GM06990 (cell line): ENCODE measurements at regions not wholly inside any gene's neighbourhood (a gene's known extent, or its start where the extent isn't known, plus 50 kb on each side); places are given as distances from the start of the nearest gene placed in this dataset.

Experiments used
- DNase-seq: peaks from one replicate; pipeline ENCODE4 v3.0.0-alpha.2; 2011; ENCODE audit not compliant: insufficient read length; ENCODE audit errors: extremely low read depth
- H3K27me3 ChIP-seq: replicated peaks from 2 replicates; pipeline ENCODE4 v1.6.0; 2011; ENCODE audit warnings: low read length; ENCODE audit not compliant: control insufficient read depth, insufficient read depth
- H3K36me3 ChIP-seq: 2 replicates; pipeline ENCODE4 v1.5.1; 2011; ENCODE audit warnings: low read length; ENCODE audit not compliant: control insufficient read depth, insufficient read depth
- H3K4me3 ChIP-seq: replicated peaks from 2 replicates; pipeline ENCODE4 v1.5.1; 2011; ENCODE audit warnings: low read depth, mild to moderate bottlenecking, control low read depth, low read length
- TF ChIP-seq, protein P1 (sequence below): IDR thresholded peaks from 2 replicates; pipeline ENCODE4 v1.5.1; 2011; ENCODE audit warnings: low read length, control low read depth, mild to moderate bottlenecking, inconsistent platforms; ENCODE audit not compliant: insufficient read depth, poor library complexity, severe bottlenecking

DNA sequence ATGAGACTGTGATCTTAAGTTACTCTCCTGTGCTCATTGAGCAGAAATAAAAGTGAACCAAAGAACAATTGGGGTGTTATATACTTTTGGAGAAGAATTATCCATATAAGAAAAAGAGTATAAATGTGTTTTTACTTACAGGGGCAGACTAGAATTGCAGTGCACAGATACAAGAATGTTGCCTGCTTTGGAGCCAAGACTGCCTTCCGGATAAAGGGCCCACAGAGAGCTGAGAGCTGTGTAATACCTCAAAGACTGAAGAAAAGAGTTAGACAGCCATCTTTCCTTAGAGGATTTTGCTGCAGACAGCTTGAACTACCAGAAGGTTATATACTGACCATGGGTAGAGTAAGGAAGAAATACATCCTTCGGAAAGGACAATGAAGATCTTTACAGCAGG is 1235.5 kb upstream of the CITED2 start:
- TF ChIP-seq, protein P1, sequence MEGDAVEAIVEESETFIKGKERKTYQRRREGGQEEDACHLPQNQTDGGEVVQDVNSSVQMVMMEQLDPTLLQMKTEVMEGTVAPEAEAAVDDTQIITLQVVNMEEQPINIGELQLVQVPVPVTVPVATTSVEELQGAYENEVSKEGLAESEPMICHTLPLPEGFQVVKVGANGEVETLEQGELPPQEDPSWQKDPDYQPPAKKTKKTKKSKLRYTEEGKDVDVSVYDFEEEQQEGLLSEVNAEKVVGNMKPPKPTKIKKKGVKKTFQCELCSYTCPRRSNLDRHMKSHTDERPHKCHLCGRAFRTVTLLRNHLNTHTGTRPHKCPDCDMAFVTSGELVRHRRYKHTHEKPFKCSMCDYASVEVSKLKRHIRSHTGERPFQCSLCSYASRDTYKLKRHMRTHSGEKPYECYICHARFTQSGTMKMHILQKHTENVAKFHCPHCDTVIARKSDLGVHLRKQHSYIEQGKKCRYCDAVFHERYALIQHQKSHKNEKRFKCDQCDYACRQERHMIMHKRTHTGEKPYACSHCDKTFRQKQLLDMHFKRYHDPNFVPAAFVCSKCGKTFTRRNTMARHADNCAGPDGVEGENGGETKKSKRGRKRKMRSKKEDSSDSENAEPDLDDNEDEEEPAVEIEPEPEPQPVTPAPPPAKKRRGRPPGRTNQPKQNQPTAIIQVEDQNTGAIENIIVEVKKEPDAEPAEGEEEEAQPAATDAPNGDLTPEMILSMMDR: no peak
- Histone ChIP-seq H3K36me3 (no peaks in the 10 kb centered on the region), H3K27me3 (no peaks in the 10 kb centered on the region), H3K4me3 (no peak overlapping the region)
- no peak for DNase-seq

DNA sequence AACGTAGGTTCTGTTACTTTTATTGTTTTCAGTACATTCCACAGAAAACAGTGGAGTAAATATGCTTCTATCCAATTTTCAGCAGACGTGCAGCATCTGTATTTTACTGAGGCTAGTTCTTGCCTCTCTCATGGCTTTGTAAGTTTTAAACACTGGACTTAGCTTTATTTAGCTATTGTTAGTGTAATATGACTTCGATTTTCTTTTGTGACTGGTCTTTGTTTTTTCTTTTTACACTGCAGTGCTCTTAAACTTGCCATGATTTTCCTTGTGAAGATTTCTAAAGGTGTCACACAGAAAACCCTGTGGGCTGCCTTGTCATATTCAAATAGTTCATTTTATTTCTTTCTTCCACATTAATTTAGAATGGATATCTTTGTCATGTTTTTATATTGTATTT is 1234.9 kb upstream of the CITED2 start:
- Histone ChIP-seq H3K36me3 (no peaks in the 10 kb centered on the region), H3K27me3 (no peaks in the 10 kb centered on the region), H3K4me3 (no peak overlapping the region)
- DNase-seq: no peak
- TF ChIP-seq, protein P1: no peak

GRCh38 chr6:140604786-140605185 is 1230.3 kb upstream of the CITED2 start:
- TF ChIP-seq, protein P1: no peak
- no peak overlapping the region for H3K4me3 ChIP-seq
- H3K36me3 ChIP-seq: no peaks in the 10 kb centered on the region
- DNase-seq: no peak
- H3K27me3 ChIP-seq: no peaks in the 10 kb centered on the region

GRCh38 chr6:140602431-140603248 is 1228.2 kb upstream of the CITED2 start:
- no peaks in the 10 kb centered on the region for H3K36me3 ChIP-seq
- H3K27me3 ChIP-seq: no peaks in the 10 kb centered on the region
- no peak overlapping the region for H3K4me3 ChIP-seq
- DNase-seq: no peak
- TF ChIP-seq, protein P1: no peak

DNA sequence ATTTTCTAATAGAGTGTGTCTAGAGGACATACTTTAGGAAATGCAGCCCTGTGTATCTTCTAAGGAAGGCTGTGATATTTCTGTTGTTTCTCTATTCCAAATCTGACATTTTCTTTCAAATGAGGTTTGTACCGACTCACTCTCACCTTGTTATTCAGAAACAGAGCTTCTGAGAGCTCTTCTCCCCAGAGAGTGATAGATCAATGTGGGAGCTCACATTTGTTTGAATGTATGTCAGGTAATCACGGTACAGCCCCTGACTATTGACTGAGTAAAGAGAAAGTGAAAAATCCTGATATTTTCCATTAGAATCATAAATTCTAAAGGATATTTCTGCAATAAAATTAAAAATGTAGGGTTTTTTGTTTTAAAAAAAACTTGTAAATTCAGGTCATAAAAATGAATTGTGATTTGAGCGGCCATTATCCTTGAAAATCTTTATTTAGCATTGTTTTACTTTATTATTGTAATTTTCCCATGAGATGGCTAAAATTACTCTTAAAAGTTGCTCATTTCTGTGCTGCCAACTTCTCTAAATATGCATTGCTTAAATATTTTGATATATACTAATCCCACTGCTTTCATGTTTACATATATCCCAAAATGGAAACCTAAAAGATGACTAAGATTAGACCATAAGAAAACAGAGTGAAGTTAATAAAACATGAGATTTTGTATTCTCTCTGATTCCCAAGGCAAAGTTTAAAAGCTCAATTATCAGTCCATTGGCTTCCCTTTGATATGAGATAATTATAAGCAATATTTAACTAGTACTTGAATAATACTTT is 1226.8 kb upstream of the CITED2 start:
- H3K4me3 ChIP-seq: no peak overlapping the region
- H3K36me3 ChIP-seq: no peaks in the 10 kb centered on the region
- no peak for DNase-seq
- TF ChIP-seq, protein P1: no peak
- no peaks in the 10 kb centered on the region for H3K27me3 ChIP-seq
